Activated T-helper 1 cell treated with anti-CD3 and anti-CD28 coated beads, Interleukin-12 subunit alpha, Interleukin-12 subunit beta, Interleukin-2, Interleukin-4 antibody, amounts not matched to agents 30 ng/mL and 10 ng/mL and 1 ng/mL, durations not matched to agents 14 hours and 24 hours and 36 hours (primary cell): ENCODE measurements at regions not wholly inside any gene's neighbourhood (a gene's known extent, or its start where the extent isn't known, plus 50 kb on each side); places are given as distances from the start of the nearest gene placed in this dataset.
"Not testable (repeated sequence)": the region's sequence is repeated elsewhere in the genome, so short reads cannot be mapped to it uniquely, and the experiment has no call there.

Experiments used
- DNase-seq: peaks from one replicate; pipeline ENCODE4 v3.0.0; 2021; ENCODE audit warnings: low spot score
- H3K27ac Mint-ChIP-seq: one replicate; pipeline ENCODE4 v1.8.0; 2021; ENCODE audit warnings: mild to moderate bottlenecking, mixed read lengths
- H3K27me3 Mint-ChIP-seq: one replicate; pipeline ENCODE4 v1.8.0; 2022; ENCODE audit warnings: mild to moderate bottlenecking, moderate library complexity, mixed read lengths; ENCODE audit not compliant: insufficient read depth
- H3K36me3 Mint-ChIP-seq: one replicate; pipeline ENCODE4 v1.8.0; 2021; ENCODE audit warnings: low read depth, mixed read lengths
- H3K4me1 Mint-ChIP-seq: one replicate; pipeline ENCODE4 v1.8.0; 2021; ENCODE audit warnings: low read depth, mixed read lengths
- H3K4me3 Mint-ChIP-seq: one replicate; pipeline ENCODE4 v1.8.0; 2021; ENCODE audit warnings: mild to moderate bottlenecking, moderate library complexity, mixed read lengths
- H3K9me3 Mint-ChIP-seq: one replicate; pipeline ENCODE4 v1.8.0; 2021; ENCODE audit warnings: mixed read lengths
- intact Hi-C: fragments of 100-400 bp; cut with micrococcal nuclease; formaldehyde crosslinking; loops from one replicate; pipeline ENCODE4 v1.15.1; 2024

- H3K4me1 Mint-ChIP-seq, result no peaks in the 10 kb centered on the region
- H3K27ac Mint-ChIP-seq, result no peak overlapping the region
- H3K4me3 Mint-ChIP-seq, result no peak overlapping the region
- no peaks in the 10 kb centered on the region for H3K9me3 Mint-ChIP-seq
- no peaks in the 10 kb centered on the region for H3K36me3 Mint-ChIP-seq
- intact Hi-C loops, result no loop called here
- DNase-seq, result no peak
- H3K27me3 Mint-ChIP-seq, result no peaks in the 10 kb centered on the region
Measured at GRCh38 chr13:84127597-84128128, 245.4 kb upstream of the SLITRK1 start.

- Mint-ChIP-seq H3K4me3 (no peak overlapping the region), H3K27ac (no peak overlapping the region), H3K36me3 (no peaks in the 10 kb centered on the region), H3K9me3 (no peaks in the 10 kb centered on the region), H3K4me1 (no peaks in the 10 kb centered on the region), H3K27me3 (no peaks in the 10 kb centered on the region)
- DNase-seq, result no peak
- intact Hi-C loops, result no loop called here
Measured at GRCh38 chr13:84126671-84127171, 244.4 kb upstream of the SLITRK1 start.

GRCh38 chr13:84121456-84121855 is 239.2 kb upstream of the SLITRK1 start:
- H3K4me1 Mint-ChIP-seq, result no peaks in the 10 kb centered on the region
- H3K27ac Mint-ChIP-seq, result no peak overlapping the region
- intact Hi-C loops, result no loop called here

GRCh38 chr13:84118839-84119409 is 236.7 kb upstream of the SLITRK1 start:
- H3K4me3 Mint-ChIP-seq, result no peak overlapping the region
- intact Hi-C loops, result no loop called here
- no peaks in the 10 kb centered on the region for H3K27me3 Mint-ChIP-seq
- no peaks in the 10 kb centered on the region for H3K4me1 Mint-ChIP-seq
- no peak for DNase-seq
- no peak overlapping the region for H3K27ac Mint-ChIP-seq
- H3K9me3 Mint-ChIP-seq, result no peaks in the 10 kb centered on the region
- no peaks in the 10 kb centered on the region for H3K36me3 Mint-ChIP-seq

More at GRCh38 chr13:84121456-84121855, 239.2 kb upstream of the SLITRK1 start:
- no peaks in the 10 kb centered on the region for H3K27me3 Mint-ChIP-seq
- no peak for DNase-seq
- no peak overlapping the region for H3K4me3 Mint-ChIP-seq
- H3K9me3 Mint-ChIP-seq, result no peaks in the 10 kb centered on the region
- no peaks in the 10 kb centered on the region for H3K36me3 Mint-ChIP-seq

- intact Hi-C loops, result no loop called here
- Mint-ChIP-seq H3K9me3 (no peaks in the 10 kb centered on the region), H3K27ac (no peak overlapping the region), H3K4me3 (no peak overlapping the region), H3K4me1 (no peaks in the 10 kb centered on the region), H3K27me3 (no peaks in the 10 kb centered on the region), H3K36me3 (no peaks in the 10 kb centered on the region)
- DNase-seq, result no peak
Measured at GRCh38 chr13:84098273-84098672, 216.0 kb upstream of the SLITRK1 start.

- H3K4me3 Mint-ChIP-seq, result no peak overlapping the region
- no peaks in the 10 kb centered on the region for H3K4me1 Mint-ChIP-seq
- H3K36me3 Mint-ChIP-seq, result no peaks in the 10 kb centered on the region
- intact Hi-C loops, result no loop called here
- DNase-seq, result no peak
- H3K27ac Mint-ChIP-seq, result no peak overlapping the region
- H3K27me3 Mint-ChIP-seq, result no peaks in the 10 kb centered on the region
- no peaks in the 10 kb centered on the region for H3K9me3 Mint-ChIP-seq
Measured at GRCh38 chr13:84097148-84097547, 214.9 kb upstream of the SLITRK1 start.

GRCh38 chr13:84096216-84096615 is 213.9 kb upstream of the SLITRK1 start:
- Mint-ChIP-seq H3K9me3 (no peaks in the 10 kb centered on the region), H3K27me3 (no peaks in the 10 kb centered on the region), H3K4me3 (no peak overlapping the region)

GRCh38 chr13:84088996-84089395 is 206.7 kb upstream of the SLITRK1 start:
- DNase-seq, result no peak
- Mint-ChIP-seq H3K4me1 (no peaks in the 10 kb centered on the region), H3K27ac (no peak overlapping the region), H3K36me3 (no peaks in the 10 kb centered on the region), H3K27me3 (no peaks in the 10 kb centered on the region), H3K4me3 (no peak overlapping the region), H3K9me3 (no peaks in the 10 kb centered on the region)
- intact Hi-C loops, result no loop called here

More at GRCh38 chr13:84096216-84096615, 213.9 kb upstream of the SLITRK1 start:
- Mint-ChIP-seq H3K4me1 (no peaks in the 10 kb centered on the region), H3K36me3 (no peaks in the 10 kb centered on the region), H3K27ac (no peak overlapping the region)
- intact Hi-C loops, result no loop called here
- no peak for DNase-seq

- no peaks in the 10 kb centered on the region for H3K9me3 Mint-ChIP-seq
- intact Hi-C loops, result no loop called here
- H3K4me3 Mint-ChIP-seq, result no peak overlapping the region
- H3K36me3 Mint-ChIP-seq, result no peaks in the 10 kb centered on the region
- H3K27ac Mint-ChIP-seq, result no peak overlapping the region
- H3K4me1 Mint-ChIP-seq, result no peaks in the 10 kb centered on the region
- DNase-seq, result no peak
- no peaks in the 10 kb centered on the region for H3K27me3 Mint-ChIP-seq
Measured at GRCh38 chr13:84086847-84087162, 204.5 kb upstream of the SLITRK1 start.

- H3K27me3 Mint-ChIP-seq, DNase-seq, H3K9me3 Mint-ChIP-seq, H3K4me3 Mint-ChIP-seq, H3K36me3 Mint-ChIP-seq, H3K27ac Mint-ChIP-seq, intact Hi-C loops, H3K4me1 Mint-ChIP-seq: not testable (repeated sequence)
Measured at GRCh38 chr13:84086098-84086846, 204.0 kb upstream of the SLITRK1 start.

GRCh38 chr13:84082462-84082861 is 200.2 kb upstream of the SLITRK1 start:
- Mint-ChIP-seq H3K36me3 (no peaks in the 10 kb centered on the region), H3K4me3 (no peak overlapping the region), H3K27me3 (no peaks in the 10 kb centered on the region), H3K9me3 (no peaks in the 10 kb centered on the region), H3K27ac (no peak overlapping the region), H3K4me1 (no peaks in the 10 kb centered on the region)
- intact Hi-C loops, result no loop called here
- no peak for DNase-seq

GRCh38 chr13:84080748-84081530 is 198.7 kb upstream of the SLITRK1 start:
- intact Hi-C loops, result no loop called here
- no peaks in the 10 kb centered on the region for H3K36me3 Mint-ChIP-seq

GRCh38 chr13:84077271-84077670 is 195.0 kb upstream of the SLITRK1 start:
- Mint-ChIP-seq H3K27ac (no peak overlapping the region), H3K36me3 (no peaks in the 10 kb centered on the region), H3K4me3 (no peak overlapping the region), H3K9me3 (no peaks in the 10 kb centered on the region), H3K4me1 (no peaks in the 10 kb centered on the region), H3K27me3 (peaks cover under 1% of the 10 kb centered on the region)
- intact Hi-C loops, result no loop called here
- no peak for DNase-seq

More at GRCh38 chr13:84080748-84081530, 198.7 kb upstream of the SLITRK1 start:
- H3K4me3 Mint-ChIP-seq, result no peak overlapping the region
- no peak overlapping the region for H3K27ac Mint-ChIP-seq
- no peaks in the 10 kb centered on the region for H3K4me1 Mint-ChIP-seq
- no peaks in the 10 kb centered on the region for H3K9me3 Mint-ChIP-seq
- H3K27me3 Mint-ChIP-seq, result no peaks in the 10 kb centered on the region
- no peak for DNase-seq
